Fibroblast of mammary gland (primary cell): ENCODE measurements at regions not wholly inside any gene's neighbourhood (a gene's known extent, or its start where the extent isn't known, plus 50 kb on each side); places are given as distances from the start of the nearest gene placed in this dataset.
"Not testable (repeated sequence)": the region's sequence is repeated elsewhere in the genome, so short reads cannot be mapped to it uniquely, and the experiment has no call there.

ENCODE experiments used
- DNase-seq: peaks from one replicate; pipeline ENCODE4 v3.0.0-alpha.2; 2010; ENCODE audit warnings: low read depth
- H3K4me3 ChIP-seq: 2 replicates; pipeline ENCODE4 v1.5.1; 2011; ENCODE audit warnings: low read depth, mild to moderate bottlenecking, low read length, moderate library complexity; ENCODE audit not compliant: control insufficient read depth
- TF ChIP-seq, protein P1 (sequence below): conservative IDR thresholded peaks from 2 replicates; pipeline ENCODE4 v1.5.1; 2011; ENCODE audit warnings: low read depth, low read length, inconsistent platforms; ENCODE audit not compliant: control insufficient read depth, insufficient read depth

- no peak for DNase-seq
- H3K4me3 ChIP-seq = no peak overlapping the region
- TF ChIP-seq, protein P1, sequence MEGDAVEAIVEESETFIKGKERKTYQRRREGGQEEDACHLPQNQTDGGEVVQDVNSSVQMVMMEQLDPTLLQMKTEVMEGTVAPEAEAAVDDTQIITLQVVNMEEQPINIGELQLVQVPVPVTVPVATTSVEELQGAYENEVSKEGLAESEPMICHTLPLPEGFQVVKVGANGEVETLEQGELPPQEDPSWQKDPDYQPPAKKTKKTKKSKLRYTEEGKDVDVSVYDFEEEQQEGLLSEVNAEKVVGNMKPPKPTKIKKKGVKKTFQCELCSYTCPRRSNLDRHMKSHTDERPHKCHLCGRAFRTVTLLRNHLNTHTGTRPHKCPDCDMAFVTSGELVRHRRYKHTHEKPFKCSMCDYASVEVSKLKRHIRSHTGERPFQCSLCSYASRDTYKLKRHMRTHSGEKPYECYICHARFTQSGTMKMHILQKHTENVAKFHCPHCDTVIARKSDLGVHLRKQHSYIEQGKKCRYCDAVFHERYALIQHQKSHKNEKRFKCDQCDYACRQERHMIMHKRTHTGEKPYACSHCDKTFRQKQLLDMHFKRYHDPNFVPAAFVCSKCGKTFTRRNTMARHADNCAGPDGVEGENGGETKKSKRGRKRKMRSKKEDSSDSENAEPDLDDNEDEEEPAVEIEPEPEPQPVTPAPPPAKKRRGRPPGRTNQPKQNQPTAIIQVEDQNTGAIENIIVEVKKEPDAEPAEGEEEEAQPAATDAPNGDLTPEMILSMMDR = peak; percentile 26
Observed at GRCh38 chr1:200262326-200262965, 147.4 kb downstream of the ZNF281 start.

DNA sequence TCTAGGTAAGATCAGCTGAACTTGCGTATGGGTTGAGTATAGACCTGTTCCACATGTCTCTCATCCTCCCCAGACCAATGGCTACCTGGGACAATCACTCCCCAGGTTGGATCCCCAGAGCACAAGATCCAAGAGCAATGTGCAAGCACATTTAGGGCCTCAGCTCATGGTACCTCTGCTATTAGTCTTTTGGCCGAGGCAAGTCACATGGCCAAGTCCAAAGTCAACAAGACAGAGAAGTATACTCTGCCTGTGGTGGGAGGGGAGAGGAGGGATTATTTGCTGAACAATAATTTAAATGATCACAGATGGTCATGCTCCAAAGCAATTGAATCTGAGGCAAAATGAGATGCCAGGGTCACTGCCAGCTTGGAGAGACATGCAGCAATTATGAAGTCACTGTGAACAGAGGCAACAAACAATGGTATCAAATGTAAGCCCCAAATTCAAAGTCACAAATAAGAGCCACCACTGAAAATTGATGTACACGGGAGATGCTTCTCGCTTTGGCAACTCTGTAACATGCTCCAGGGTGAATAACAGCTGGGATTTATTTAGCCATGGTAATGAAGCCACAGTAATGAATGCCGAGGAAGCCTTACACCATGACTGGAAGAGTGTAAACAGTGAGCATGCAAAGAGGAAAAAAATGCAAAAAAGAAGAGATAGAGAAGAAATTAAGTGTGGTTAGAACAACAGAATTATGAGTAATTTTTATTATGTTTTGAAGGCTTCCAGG, 149.1 kb downstream of the ZNF281 start:
- no peak overlapping the region for H3K4me3 ChIP-seq
- no peak for DNase-seq
- TF ChIP-seq, protein P1 = no peak

DNA sequence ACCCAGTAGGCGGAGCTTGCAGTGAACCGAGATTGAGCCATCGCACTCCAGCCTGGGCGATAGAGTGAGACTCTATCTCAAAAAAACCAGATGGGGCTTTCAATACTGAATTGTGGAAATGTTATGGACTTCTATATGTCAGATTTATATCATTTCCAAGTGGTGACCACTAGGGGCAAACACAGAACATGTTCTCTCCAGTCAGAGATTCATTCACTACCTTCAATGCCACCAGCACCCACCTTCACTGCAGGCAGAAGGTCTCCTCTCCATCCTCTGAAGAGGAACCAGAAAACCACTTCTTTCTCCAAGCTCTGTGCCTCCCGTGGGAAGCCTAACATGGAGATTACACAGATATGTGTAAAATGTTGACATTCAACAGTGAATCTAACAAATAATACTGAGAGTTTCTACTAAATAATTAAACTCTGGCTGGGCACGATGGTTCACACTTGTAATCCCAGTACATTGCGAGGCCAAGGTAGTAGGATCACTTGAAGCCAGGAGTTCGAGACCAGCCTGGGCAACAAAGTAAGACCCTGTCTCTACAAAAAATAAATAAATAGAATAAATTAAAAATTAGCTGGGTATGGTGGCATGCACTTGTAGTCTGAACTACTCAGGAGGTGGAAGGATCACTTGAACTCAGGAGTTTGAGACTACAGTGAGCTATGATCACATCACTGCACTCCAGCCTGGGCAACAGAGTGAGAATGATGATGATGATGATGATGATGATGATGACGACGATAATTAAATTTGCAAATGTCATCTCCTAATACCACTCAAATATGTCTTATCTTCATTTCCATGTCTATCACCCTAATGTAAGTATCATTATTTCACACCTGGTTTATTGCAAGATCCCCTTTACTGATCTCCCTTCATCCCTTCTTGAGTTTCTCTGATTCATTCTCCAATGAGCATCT, 151.1 kb downstream of the ZNF281 start:
- no peak overlapping the region for H3K4me3 ChIP-seq
- DNase-seq = peak; percentile 33
- TF ChIP-seq, protein P1 = peak; percentile 60

DNA sequence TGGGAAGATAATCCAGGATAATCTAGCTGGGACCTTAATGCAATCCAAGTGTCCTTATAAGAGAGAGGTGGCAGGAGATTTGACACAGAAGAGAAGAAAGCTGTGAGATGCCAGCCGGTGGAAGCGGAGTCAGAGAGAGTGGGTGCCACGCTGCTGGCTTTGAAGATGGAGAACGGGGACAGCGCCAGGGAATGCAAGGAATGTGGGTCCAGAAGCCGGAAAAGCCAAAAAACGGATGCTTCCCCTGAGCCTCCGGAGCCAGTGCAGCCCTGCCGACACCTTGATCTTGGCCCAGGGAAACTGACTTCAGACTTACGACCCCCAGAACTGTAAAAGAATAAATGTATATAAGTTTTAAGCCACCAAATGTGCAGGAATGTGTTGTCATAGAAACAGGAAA, 152.6 kb downstream of the ZNF281 start:
- TF ChIP-seq, protein P1 = no peak
- H3K4me3 ChIP-seq = no peak overlapping the region
- no peak for DNase-seq

DNA sequence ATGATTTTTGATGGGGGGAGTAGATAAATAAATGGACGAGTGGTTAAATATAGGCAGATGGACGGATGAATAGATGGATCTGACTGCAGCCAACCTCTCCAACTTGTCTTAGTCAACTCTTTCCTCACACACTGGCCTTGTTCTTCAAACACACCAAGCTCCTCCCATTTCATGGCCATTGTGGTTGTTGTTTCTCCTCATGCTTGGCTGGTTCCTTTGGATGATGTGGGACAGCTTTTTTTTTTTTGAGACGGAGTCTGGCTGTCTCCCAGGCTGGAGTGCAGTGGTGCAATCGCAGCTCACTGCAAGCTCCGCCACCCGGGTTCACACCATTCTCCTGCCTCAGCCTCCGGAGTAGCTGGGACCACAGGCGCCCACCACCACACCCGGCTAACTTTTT, 155.2 kb downstream of the ZNF281 start:
- DNase-seq, H3K4me3 ChIP-seq: not testable (repeated sequence)

- TF ChIP-seq, protein P1 = no peak
- H3K4me3 ChIP-seq = no peak overlapping the region
- DNase-seq = no peak
Observed at GRCh38 chr1:200253774-200254495, 155.9 kb downstream of the ZNF281 start.

GRCh38 chr1:200252531-200252930, 157.3 kb downstream of the ZNF281 start:
- TF ChIP-seq, protein P1 = no peak
- no peak overlapping the region for H3K4me3 ChIP-seq
- no peak for DNase-seq
